Common myeloid progenitor, CD34-positive (primary cell): ENCODE measurements at regions not wholly inside any gene's neighbourhood (a gene's known extent, or its start where the extent isn't known, plus 50 kb on each side); places are given as distances from the start of the nearest gene placed in this dataset.
"Not testable (repeated sequence)": the region's sequence is repeated elsewhere in the genome, so short reads cannot be mapped to it uniquely, and the experiment has no call there.

ENCODE experiments used
- CTCF ChIA-PET: fragments of 350-600 bp; sonication (Branson Sonifier 250); formaldehyde crosslinking; loops from one replicate; lab custom pipeline; 2021; ENCODE audit warnings: antibody characterized with exemption; lab: Charles Lee
- POLR2A ChIA-PET: fragments of 350-600 bp; sonication (Branson Sonifier 250); formaldehyde crosslinking; loops from one replicate; lab custom pipeline; 2021; ENCODE audit warnings: antibody characterized with exemption; lab: Charles Lee
- DNase-seq, 3 donors: peaks; one replicate each; pipeline versions ENCODE4 v3.0.0 to v3.0.0-alpha.2; 2013
- H3K27ac ChIP-seq, 2 experiments: 1 replicate in 1 of 2; 2 replicates in 1 of 2; pipeline ENCODE4 v1.7.0; 2013; ENCODE audit warnings: inconsistent platforms in 2 of 2, low read length in 2 of 2, mild to moderate bottlenecking in 2 of 2, low read depth in 1 of 2, moderate library complexity in 1 of 2; ENCODE audit not compliant: severe bottlenecking in 2 of 2, insufficient read depth in 1 of 2, poor library complexity in 1 of 2
- H3K27me3 ChIP-seq, 5 experiments: replicated peaks in 2 of 5; 1 replicate in 3 of 5; 2 replicates in 2 of 5; pipeline versions ENCODE4 v1.6.1 to v1.7.0; 2013; ENCODE audit warnings: low read length in 4 of 5, mild to moderate bottlenecking in 2 of 5, moderate library complexity in 2 of 5, inconsistent platforms in 1 of 5; ENCODE audit not compliant: insufficient read depth in 5 of 5, control insufficient read depth in 4 of 5
- H3K36me3 ChIP-seq, 4 experiments: 1 replicate in 2 of 4; 2 replicates in 2 of 4; pipeline versions ENCODE4 v1.6.1 to v1.7.0; 2013; ENCODE audit warnings: low read length in 3 of 4, control low read depth in 1 of 4, mild to moderate bottlenecking in 1 of 4; ENCODE audit not compliant: control insufficient read depth in 4 of 4, insufficient read depth in 4 of 4
- H3K4me1 ChIP-seq, 4 experiments: 1 replicate in 3 of 4; 2 replicates in 1 of 4; pipeline versions ENCODE4 v1.6.1 to v1.7.1; 2013; ENCODE audit warnings: low read length in 3 of 4, mild to moderate bottlenecking in 3 of 4, control low read depth in 1 of 4, inconsistent platforms in 1 of 4, moderate library complexity in 1 of 4; ENCODE audit not compliant: control insufficient read depth in 4 of 4, insufficient read depth in 4 of 4; ENCODE audit errors: control extremely low read depth in 1 of 4
- H3K4me3 ChIP-seq, 7 experiments: 1 replicate in 4 of 7; 2 replicates in 3 of 7; pipeline versions ENCODE4 v1.5.1 to v1.7.0; 2013; ENCODE audit warnings: mild to moderate bottlenecking in 7 of 7, low read length in 6 of 7, moderate library complexity in 6 of 7, inconsistent platforms in 2 of 7, low read depth in 2 of 7, control low read depth in 1 of 7; ENCODE audit not compliant: insufficient read depth in 4 of 7, control insufficient read depth in 1 of 7; ENCODE audit errors: extremely low read depth in 1 of 7
- H3K9me3 ChIP-seq, 5 experiments: 1 replicate in 4 of 5; 2 replicates in 1 of 5; pipeline versions ENCODE4 v1.6.1 to v1.7.1; 2013; ENCODE audit warnings: low read length in 4 of 5, mild to moderate bottlenecking in 2 of 5, inconsistent platforms in 1 of 5, low read depth in 1 of 5, moderate library complexity in 1 of 5; ENCODE audit not compliant: control insufficient read depth in 4 of 5, insufficient read depth in 2 of 5; ENCODE audit errors: control extremely low read depth in 1 of 5
- WGBS: methylation state at CpG from one replicate; pipeline ENCODE4 v1.1.5; 2013; ENCODE audit not compliant: insufficient coverage; 5-methylcytosine and 5-hydroxymethylcytosine counted together

GRCh38 chr17:54201380-54201779 lies 378.7 kb downstream of the KIF2B start:
- POLR2A ChIA-PET, H3K9me3 ChIP-seq, H3K4me1 ChIP-seq, H3K27ac ChIP-seq, H3K4me3 ChIP-seq, H3K27me3 ChIP-seq, CTCF ChIA-PET, H3K36me3 ChIP-seq, DNase-seq: not testable (repeated sequence)
- WGBS: no CpG with 5 or more reads among the region's 2 CpGs

GRCh38 chr17:54220829-54221228 lies 398.1 kb downstream of the KIF2B start:
- no CpG with 5 or more reads among the region's 1 CpG for WGBS
- H3K4me1 ChIP-seq: no peaks in the 10 kb centered on the region
- CTCF ChIA-PET: interaction anchor here (1.5 kb wide), 1 partner anchor 9 kb away, joined by 4 read pairs; no protein-coding TSS in a partner anchor
- H3K4me3 ChIP-seq: no peak overlapping the region
- H3K27ac ChIP-seq: no peak overlapping the region
- H3K9me3 ChIP-seq: no peaks in the 10 kb centered on the region
- H3K27me3 ChIP-seq: no peaks in the 10 kb centered on the region
- DNase-seq: no peak
- POLR2A ChIA-PET: no interaction called here
- H3K36me3 ChIP-seq: no peaks in the 10 kb centered on the region

- H3K27ac ChIP-seq: no peak overlapping the region
- no peaks in the 10 kb centered on the region for H3K4me1 ChIP-seq
- POLR2A ChIA-PET: no interaction called here
- 83% methylated on average over 1 of the region's 2 CpGs for WGBS
- H3K4me3 ChIP-seq: no peak overlapping the region
- H3K27me3 ChIP-seq: no peaks in the 10 kb centered on the region
- no peaks in the 10 kb centered on the region for H3K36me3 ChIP-seq
- no peaks in the 10 kb centered on the region for H3K9me3 ChIP-seq
- no peak for DNase-seq
- CTCF ChIA-PET: interaction anchor here (1.5 kb wide), 1 partner anchor 9 kb away, joined by 4 read pairs; no protein-coding TSS in a partner anchor
These were observed 398.8 kb downstream of the KIF2B start for GRCh38 chr17:54221499-54221898.

GRCh38 chr17:54235571-54235970 lies 412.8 kb downstream of the KIF2B start:
- H3K27ac ChIP-seq: no peak overlapping the region
- DNase-seq: no peak
- H3K36me3 ChIP-seq: no peaks in the 10 kb centered on the region
- CTCF ChIA-PET: no interaction called here
- 67% methylated on average over 2 of the region's 4 CpGs for WGBS
- peaks cover 0 to 2% (median 0%) of the 10 kb centered on the region in 5 experiments for H3K9me3 ChIP-seq
- POLR2A ChIA-PET: no interaction called here
- H3K4me3 ChIP-seq: no peak overlapping the region
- H3K27me3 ChIP-seq: no peaks in the 10 kb centered on the region
- H3K4me1 ChIP-seq: no peaks in the 10 kb centered on the region

- ChIA-PET POLR2A (no interaction called here), CTCF (no interaction called here)
- Histone ChIP-seq H3K36me3 (no peaks in the 10 kb centered on the region), H3K4me1 (no peaks in the 10 kb centered on the region), H3K27me3 (no peaks in the 10 kb centered on the region), H3K9me3 (peaks cover 0 to 2% (median 0%) of the 10 kb centered on the region in 5 experiments), H3K27ac (no peak overlapping the region), H3K4me3 (no peak overlapping the region)
- WGBS: 100% methylated on average over 1 of the region's 5 CpGs
- DNase-seq: no peak
These were observed 415.3 kb downstream of the KIF2B start for GRCh38 chr17:54237911-54238515.

- no peak for DNase-seq
- POLR2A ChIA-PET: no interaction called here
- no peaks in the 10 kb centered on the region for H3K36me3 ChIP-seq
- H3K27me3 ChIP-seq: no peaks in the 10 kb centered on the region
- no peak overlapping the region for H3K4me3 ChIP-seq
- H3K9me3 ChIP-seq: peaks cover 0 to 5% (median 0%) of the 10 kb centered on the region in 5 experiments
- no peak overlapping the region for H3K27ac ChIP-seq
- no peaks in the 10 kb centered on the region for H3K4me1 ChIP-seq
- CTCF ChIA-PET: no interaction called here
These were observed 416.6 kb downstream of the KIF2B start for GRCh38 chr17:54239291-54239690.

GRCh38 chr17:54255696-54256095 lies 433.0 kb downstream of the KIF2B start:
- WGBS: no CpG with 5 or more reads among the region's 3 CpGs
- Histone ChIP-seq H3K4me3 (no peak overlapping the region), H3K27me3 (no peaks in the 10 kb centered on the region), H3K27ac (no peak overlapping the region), H3K9me3 (peaks cover 0 to 1% (median 0%) of the 10 kb centered on the region in 5 experiments), H3K36me3 (no peaks in the 10 kb centered on the region), H3K4me1 (no peaks in the 10 kb centered on the region)
- POLR2A ChIA-PET: no interaction called here
- DNase-seq: no peak
- CTCF ChIA-PET: no interaction called here
